HEK293 (cell line): ENCODE measurements at regions not wholly inside any gene's neighbourhood (a gene's known extent, or its start where the extent isn't known, plus 50 kb on each side); places are given as distances from the start of the nearest gene placed in this dataset.

ENCODE experiments used
- CTCF ChIA-PET: fragments of 350-600 bp; formaldehyde crosslinking; extraction: SDS; loops from one replicate; lab custom pipeline; 2021; ENCODE audit warnings: antibody characterized with exemption; lab: Yijun Ruan, JAX
- POLR2A ChIA-PET: fragments of 300-600 bp; formaldehyde crosslinking; extraction: SDS; loops from one replicate; lab custom pipeline; 2020; ENCODE audit warnings: antibody characterized with exemption, inconsistent platforms; lab: Yijun Ruan, JAX
- H3K27ac ChIP-seq: fragments of 200-500 bp; sonication (Bioruptor generic); 2 replicates; pipeline ENCODE4 v1.5.1; 2014; ENCODE audit warnings: low read depth, low read length, control low read depth, inconsistent platforms; ENCODE audit errors: extremely low read depth
- H3K36me3 ChIP-seq, 2 experiments: fragments of 200-500 bp in 1 of 2; sonication (Bioruptor generic) in 1 of 2; 1 replicate in 1 of 2; 2 replicates in 1 of 2; pipeline ENCODE4 v1.5.1; 2014 to 2017; ENCODE audit warnings: inconsistent platforms in 2 of 2, low read length in 2 of 2; ENCODE audit not compliant: control insufficient read depth in 2 of 2, insufficient read depth in 1 of 2
- H3K4me1 ChIP-seq: fragments of 200-500 bp; sonication (Bioruptor generic); 2 replicates; pipeline ENCODE4 v1.5.1; 2014; ENCODE audit warnings: mild to moderate bottlenecking, low read length, inconsistent platforms; ENCODE audit not compliant: control insufficient read depth, insufficient read depth
- H3K4me3 ChIP-seq: 2 replicates; pipeline ENCODE4 v1.5.1; 2011; ENCODE audit warnings: low read depth, mild to moderate bottlenecking, control low read depth, low read length, moderate library complexity
- H3K9me3 ChIP-seq: fragments of 200-500 bp; sonication (Bioruptor generic); 2 replicates; pipeline ENCODE4 v1.5.1; 2014; ENCODE audit warnings: low read depth, low read length, inconsistent platforms; ENCODE audit not compliant: control insufficient read depth, insufficient read depth
- BCL11B ChIP-seq: fragments of 450-650 bp; formaldehyde crosslinking; IDR thresholded peaks from 2 replicates; pipeline ENCODE4 v1.5.1; 2016; ENCODE audit warnings: low read depth, missing biosample characterization, missing genetic modification characterization
- KLF1 ChIP-seq: fragments of 450-650 bp; formaldehyde crosslinking; IDR thresholded peaks from 2 replicates; pipeline ENCODE4 v1.5.1; 2016; ENCODE audit warnings: missing biosample characterization, missing genetic modification characterization
- KLF10 ChIP-seq: fragments of 450-650 bp; IDR thresholded peaks from 2 replicates; pipeline ENCODE4 v1.5.1; 2018; ENCODE audit warnings: missing biosample characterization, mild to moderate bottlenecking, missing genetic modification characterization
- ZBTB21 ChIP-seq: fragments of 450-650 bp; formaldehyde crosslinking; IDR thresholded peaks from 2 replicates; pipeline ENCODE4 v1.5.1; 2017; ENCODE audit warnings: missing biosample characterization, missing genetic modification characterization
- ZBTB7A ChIP-seq: fragments of 450-650 bp; formaldehyde crosslinking; IDR thresholded peaks from 2 replicates; pipeline ENCODE4 v1.5.1; 2016; ENCODE audit warnings: low read depth, missing biosample characterization, missing genetic modification characterization
- ZFP41 ChIP-seq: fragments of 450-650 bp; formaldehyde crosslinking; IDR thresholded peaks from 2 replicates; pipeline ENCODE4 v1.5.1; 2016; ENCODE audit warnings: missing biosample characterization, missing genetic modification characterization, borderline replicate concordance
- ZFP69B ChIP-seq: fragments of 450-650 bp; formaldehyde crosslinking; IDR thresholded peaks from 2 replicates; pipeline ENCODE4 v1.5.1; 2016; ENCODE audit warnings: missing biosample characterization, missing genetic modification characterization
- ZNF223 ChIP-seq: fragments of 450-650 bp; formaldehyde crosslinking; IDR thresholded peaks from 2 replicates; pipeline ENCODE4 v1.5.1; 2016; ENCODE audit warnings: missing biosample characterization, missing genetic modification characterization
- ZNF248 ChIP-seq: fragments of 450-650 bp; formaldehyde crosslinking; IDR thresholded peaks from 2 replicates; pipeline ENCODE4 v1.5.1; 2017; ENCODE audit warnings: missing biosample characterization, missing genetic modification characterization
- ZNF394 ChIP-seq: fragments of 450-650 bp; formaldehyde crosslinking; IDR thresholded peaks from 2 replicates; pipeline ENCODE4 v1.5.1; 2016; ENCODE audit warnings: missing biosample characterization, missing genetic modification characterization, mild to moderate bottlenecking, moderate library complexity, borderline replicate concordance
- ZNF621 ChIP-seq: fragments of 450-650 bp; formaldehyde crosslinking; IDR thresholded peaks from 2 replicates; pipeline ENCODE4 v1.5.1; 2017; ENCODE audit warnings: missing biosample characterization, missing genetic modification characterization
- ZNF629 ChIP-seq: fragments of 450-650 bp; formaldehyde crosslinking; IDR thresholded peaks from 2 replicates; pipeline ENCODE4 v1.5.1; 2017; ENCODE audit warnings: missing biosample characterization, missing genetic modification characterization
- ZNF664 ChIP-seq: fragments of 450-650 bp; formaldehyde crosslinking; IDR thresholded peaks from 2 replicates; pipeline ENCODE4 v1.5.1; 2016; ENCODE audit warnings: missing biosample characterization, missing genetic modification characterization
- ZNF777 ChIP-seq: fragments of 450-650 bp; formaldehyde crosslinking; IDR thresholded peaks from 2 replicates; pipeline ENCODE4 v1.5.1; 2017; ENCODE audit warnings: missing biosample characterization, missing genetic modification characterization, borderline replicate concordance
- ZSCAN23 ChIP-seq: fragments of 450-650 bp; formaldehyde crosslinking; IDR thresholded peaks from 2 replicates; pipeline ENCODE4 v1.5.1; 2016; ENCODE audit warnings: missing biosample characterization, missing genetic modification characterization
- TF ChIP-seq, protein P1 (sequence below): fragments of 450-650 bp; formaldehyde crosslinking; IDR thresholded peaks from 2 replicates; pipeline ENCODE4 v1.5.1; 2016; ENCODE audit warnings: missing biosample characterization, missing genetic modification characterization
- TF ChIP-seq, protein P2 (sequence below): fragments of 450-650 bp; formaldehyde crosslinking; IDR thresholded peaks from 2 replicates; pipeline ENCODE4 v1.5.1; 2016; ENCODE audit warnings: missing biosample characterization, missing genetic modification characterization
- TF ChIP-seq, protein P3 (sequence below): fragments of 450-650 bp; formaldehyde crosslinking; IDR thresholded peaks from 2 replicates; pipeline ENCODE4 v1.5.1; 2016; ENCODE audit warnings: missing biosample characterization, missing genetic modification characterization
- TF ChIP-seq, protein P4 (sequence below): fragments of 450-650 bp; formaldehyde crosslinking; IDR thresholded peaks from 2 replicates; pipeline ENCODE4 v1.5.1; 2017; ENCODE audit warnings: missing biosample characterization, missing genetic modification characterization
- TF ChIP-seq, protein P5 (sequence below): fragments of 450-650 bp; formaldehyde crosslinking; IDR thresholded peaks from 2 replicates; pipeline ENCODE4 v1.5.1; 2016; ENCODE audit warnings: missing biosample characterization, missing genetic modification characterization

DNA sequence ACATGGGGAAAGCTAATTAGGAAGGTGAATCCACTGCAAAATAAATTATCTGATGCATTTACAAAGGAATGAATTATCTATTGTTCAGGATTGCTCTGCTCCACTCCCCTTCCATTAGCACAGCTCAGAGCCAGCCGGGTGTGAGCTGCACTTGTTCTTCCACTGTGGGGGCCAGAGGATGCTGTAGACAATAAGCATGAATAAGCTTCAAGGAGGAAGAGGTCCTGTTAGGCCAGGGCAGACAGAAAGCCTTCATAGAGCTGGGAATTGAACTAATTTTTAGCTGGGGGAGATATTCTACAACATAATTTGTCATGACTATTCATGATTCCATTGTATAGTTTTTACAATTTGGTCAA is 137.6 kb upstream of the MAX start (continued):
- TF ChIP-seq, protein P1, sequence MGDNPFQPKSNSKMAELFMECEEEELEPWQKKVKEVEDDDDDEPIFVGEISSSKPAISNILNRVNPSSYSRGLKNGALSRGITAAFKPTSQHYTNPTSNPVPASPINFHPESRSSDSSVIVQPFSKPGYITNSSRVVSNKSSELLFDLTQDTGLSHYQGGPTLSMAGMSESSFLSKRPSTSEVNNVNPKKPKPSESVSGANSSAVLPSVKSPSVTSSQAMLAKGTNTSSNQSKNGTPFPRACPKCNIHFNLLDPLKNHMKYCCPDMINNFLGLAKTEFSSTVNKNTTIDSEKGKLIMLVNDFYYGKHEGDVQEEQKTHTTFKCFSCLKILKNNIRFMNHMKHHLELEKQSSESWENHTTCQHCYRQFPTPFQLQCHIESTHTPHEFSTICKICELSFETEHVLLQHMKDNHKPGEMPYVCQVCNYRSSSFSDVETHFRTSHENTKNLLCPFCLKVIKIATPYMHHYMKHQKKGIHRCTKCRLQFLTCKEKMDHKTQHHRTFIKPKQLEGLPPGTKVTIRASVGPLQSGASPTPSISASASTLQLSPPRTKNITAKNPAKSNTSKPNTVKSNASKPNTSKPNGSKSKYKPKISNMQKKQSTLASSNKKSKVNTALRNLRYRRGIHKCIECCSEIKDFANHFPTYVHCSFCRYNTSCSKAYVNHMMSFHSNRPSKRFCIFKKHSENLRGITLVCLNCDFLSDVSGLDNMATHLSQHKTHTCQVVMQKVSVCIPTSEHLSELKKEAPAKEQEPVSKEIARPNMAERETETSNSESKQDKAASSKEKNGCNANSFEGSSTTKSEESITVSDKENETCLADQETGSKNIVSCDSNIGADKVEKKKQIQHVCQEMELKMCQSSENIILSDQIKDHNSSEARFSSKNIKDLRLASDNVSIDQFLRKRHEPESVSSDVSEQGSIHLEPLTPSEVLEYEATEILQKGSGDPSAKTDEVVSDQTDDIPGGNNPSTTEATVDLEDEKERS: no peak
- TF ChIP-seq ZNF394 (no peak), ZNF629 (tag by site-specific recombination) (no peak), ZNF223 (no peak), ZFP69B (no peak), ZSCAN23 (tag by site-specific recombination) (no peak), ZBTB21 (tag by site-specific recombination) (no peak), ZFP41 (tag by site-specific recombination) (no peak), ZNF621 (tag by site-specific recombination) (no peak)
- TF ChIP-seq, protein P2, sequence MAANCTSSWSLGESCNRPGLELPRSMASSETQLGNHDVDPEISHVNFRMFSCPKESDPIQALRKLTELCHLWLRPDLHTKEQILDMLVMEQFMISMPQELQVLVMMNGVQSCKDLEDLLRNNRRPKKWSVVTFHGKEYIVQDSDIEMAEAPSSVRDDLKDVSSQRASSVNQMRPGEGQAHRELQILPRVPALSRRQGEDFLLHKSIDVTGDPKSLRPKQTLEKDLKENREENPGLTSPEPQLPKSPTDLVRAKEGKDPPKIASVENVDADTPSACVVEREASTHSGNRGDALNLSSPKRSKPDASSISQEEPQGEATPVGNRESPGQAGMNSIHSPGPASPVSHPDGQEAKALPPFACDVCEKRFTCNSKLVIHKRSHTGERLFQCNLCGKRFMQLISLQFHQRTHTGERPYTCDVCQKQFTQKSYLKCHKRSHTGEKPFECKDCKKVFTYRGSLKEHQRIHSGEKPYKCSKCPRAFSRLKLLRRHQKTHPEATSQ (tag by site-specific recombination): no peak
- TF ChIP-seq, all 188 proteins: peak for 0

DNA sequence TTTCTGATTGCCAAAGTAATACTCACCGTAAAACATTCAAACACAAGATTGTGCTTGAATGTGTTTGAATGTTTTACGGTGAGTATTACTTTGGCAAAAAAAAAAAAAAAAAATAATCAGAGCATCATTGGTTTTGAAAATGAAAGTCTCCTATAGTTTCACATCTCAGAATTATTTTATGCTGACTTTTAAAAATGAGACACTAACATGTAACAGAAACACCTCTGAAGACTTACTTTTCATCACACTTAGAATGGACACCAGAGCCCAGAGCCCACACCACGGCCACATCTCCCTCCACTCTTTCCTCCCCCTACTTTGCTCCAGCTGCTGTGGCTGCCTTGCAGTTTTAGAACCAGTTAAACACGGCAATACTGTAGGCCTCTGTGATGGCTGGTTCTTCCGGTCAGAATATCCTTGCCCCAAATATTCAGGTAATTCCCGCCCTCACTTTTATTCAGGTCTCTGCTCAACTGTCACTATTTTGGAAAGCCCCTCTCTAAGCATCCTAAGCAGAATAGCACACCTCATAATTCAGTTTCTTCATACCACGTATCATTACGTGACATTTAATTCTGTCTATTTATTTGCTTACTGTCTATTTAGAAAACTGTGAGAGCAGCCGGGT is 138.9 kb upstream of the MAX start:
- ChIA-PET CTCF (no interaction called here), POLR2A (no interaction called here)
- no peaks in the 10 kb centered on the region for H3K36me3 ChIP-seq
- H3K27ac ChIP-seq: no peak overlapping the region
- TF ChIP-seq KLF10: no peak
- no peak for TF ChIP-seq ZNF664
- TF ChIP-seq, protein P3, sequence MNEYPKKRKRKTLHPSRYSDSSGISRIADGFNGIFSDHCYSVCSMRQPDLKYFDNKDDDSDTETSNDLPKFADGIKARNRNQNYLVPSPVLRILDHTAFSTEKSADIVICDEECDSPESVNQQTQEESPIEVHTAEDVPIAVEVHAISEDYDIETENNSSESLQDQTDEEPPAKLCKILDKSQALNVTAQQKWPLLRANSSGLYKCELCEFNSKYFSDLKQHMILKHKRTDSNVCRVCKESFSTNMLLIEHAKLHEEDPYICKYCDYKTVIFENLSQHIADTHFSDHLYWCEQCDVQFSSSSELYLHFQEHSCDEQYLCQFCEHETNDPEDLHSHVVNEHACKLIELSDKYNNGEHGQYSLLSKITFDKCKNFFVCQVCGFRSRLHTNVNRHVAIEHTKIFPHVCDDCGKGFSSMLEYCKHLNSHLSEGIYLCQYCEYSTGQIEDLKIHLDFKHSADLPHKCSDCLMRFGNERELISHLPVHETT: no peak
- TF ChIP-seq ZBTB7A (tag by site-specific recombination): no peak
- no peak for TF ChIP-seq ZNF777
- TF ChIP-seq, protein P4, sequence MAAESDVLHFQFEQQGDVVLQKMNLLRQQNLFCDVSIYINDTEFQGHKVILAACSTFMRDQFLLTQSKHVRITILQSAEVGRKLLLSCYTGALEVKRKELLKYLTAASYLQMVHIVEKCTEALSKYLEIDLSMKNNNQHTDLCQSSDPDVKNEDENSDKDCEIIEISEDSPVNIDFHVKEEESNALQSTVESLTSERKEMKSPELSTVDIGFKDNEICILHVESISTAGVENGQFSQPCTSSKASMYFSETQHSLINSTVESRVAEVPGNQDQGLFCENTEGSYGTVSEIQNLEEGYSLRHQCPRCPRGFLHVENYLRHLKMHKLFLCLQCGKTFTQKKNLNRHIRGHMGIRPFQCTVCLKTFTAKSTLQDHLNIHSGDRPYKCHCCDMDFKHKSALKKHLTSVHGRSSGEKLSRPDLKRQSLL: no peak
- TF ChIP-seq KLF1 (tag by site-specific recombination): no peak
- TF ChIP-seq, protein P5, sequence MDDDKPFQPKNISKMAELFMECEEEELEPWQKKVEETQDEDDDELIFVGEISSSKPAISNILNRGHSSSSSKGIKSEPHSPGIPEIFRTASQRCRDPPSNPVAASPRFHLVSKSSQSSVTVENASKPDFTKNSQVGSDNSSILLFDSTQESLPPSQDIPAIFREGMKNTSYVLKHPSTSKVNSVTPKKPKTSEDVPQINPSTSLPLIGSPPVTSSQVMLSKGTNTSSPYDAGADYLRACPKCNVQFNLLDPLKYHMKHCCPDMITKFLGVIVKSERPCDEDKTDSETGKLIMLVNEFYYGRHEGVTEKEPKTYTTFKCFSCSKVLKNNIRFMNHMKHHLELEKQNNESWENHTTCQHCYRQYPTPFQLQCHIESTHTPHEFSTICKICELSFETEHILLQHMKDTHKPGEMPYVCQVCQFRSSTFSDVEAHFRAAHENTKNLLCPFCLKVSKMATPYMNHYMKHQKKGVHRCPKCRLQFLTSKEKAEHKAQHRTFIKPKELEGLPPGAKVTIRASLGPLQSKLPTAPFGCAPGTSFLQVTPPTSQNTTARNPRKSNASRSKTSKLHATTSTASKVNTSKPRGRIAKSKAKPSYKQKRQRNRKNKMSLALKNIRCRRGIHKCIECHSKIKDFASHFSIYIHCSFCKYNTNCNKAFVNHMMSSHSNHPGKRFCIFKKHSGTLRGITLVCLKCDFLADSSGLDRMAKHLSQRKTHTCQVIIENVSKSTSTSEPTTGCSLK (tag by site-specific recombination): no peak
- TF ChIP-seq ZNF248 (tag by site-specific recombination): no peak
- TF ChIP-seq BCL11B (tag by site-specific recombination): no peak
- H3K9me3 ChIP-seq: no peaks in the 10 kb centered on the region
- no peaks in the 10 kb centered on the region for H3K4me1 ChIP-seq
- H3K4me3 ChIP-seq: no peak overlapping the region
